Ectodermal cell (in vitro differentiated cells): ENCODE measurements at regions not wholly inside any gene's neighbourhood (a gene's known extent, or its start where the extent isn't known, plus 50 kb on each side); places are given as distances from the start of the nearest gene placed in this dataset.
"Not testable (repeated sequence)": the region's sequence is repeated elsewhere in the genome, so short reads cannot be mapped to it uniquely, and the experiment has no call there.

Experiments used
- H3K27ac ChIP-seq: 2 replicates; pipeline ENCODE4 v1.7.0; 2013; ENCODE audit warnings: mild to moderate bottlenecking, low read depth, low read length; ENCODE audit not compliant: insufficient read depth, poor library complexity, severe bottlenecking
- H3K27me3 ChIP-seq: 2 replicates; pipeline ENCODE4 v1.7.0; 2013; ENCODE audit warnings: mild to moderate bottlenecking, low read length; ENCODE audit not compliant: insufficient read depth, control insufficient read depth, poor library complexity, severe bottlenecking
- H3K36me3 ChIP-seq: one replicate; pipeline ENCODE4 v1.7.0; 2013; ENCODE audit warnings: low read length; ENCODE audit not compliant: control insufficient read depth, insufficient read depth
- H3K4me1 ChIP-seq: one replicate; pipeline ENCODE4 v1.7.0; 2013; ENCODE audit warnings: low read length; ENCODE audit not compliant: control insufficient read depth, insufficient read depth
- H3K4me3 ChIP-seq: 2 replicates; pipeline ENCODE4 v1.7.0; 2013; ENCODE audit warnings: low read depth, low read length, control low read depth; ENCODE audit not compliant: insufficient read depth
- H3K9me3 ChIP-seq: 2 replicates; pipeline ENCODE4 v1.7.0; 2013; ENCODE audit warnings: mild to moderate bottlenecking, low read length, moderate library complexity; ENCODE audit not compliant: control insufficient read depth
- WGBS, 2 experiments: methylation state at CpG; one replicate each; pipeline ENCODE4 v1.1.7; 2013; ENCODE audit warnings: missing lambda C conversion rate in 2 of 2; 5-methylcytosine and 5-hydroxymethylcytosine counted together

DNA sequence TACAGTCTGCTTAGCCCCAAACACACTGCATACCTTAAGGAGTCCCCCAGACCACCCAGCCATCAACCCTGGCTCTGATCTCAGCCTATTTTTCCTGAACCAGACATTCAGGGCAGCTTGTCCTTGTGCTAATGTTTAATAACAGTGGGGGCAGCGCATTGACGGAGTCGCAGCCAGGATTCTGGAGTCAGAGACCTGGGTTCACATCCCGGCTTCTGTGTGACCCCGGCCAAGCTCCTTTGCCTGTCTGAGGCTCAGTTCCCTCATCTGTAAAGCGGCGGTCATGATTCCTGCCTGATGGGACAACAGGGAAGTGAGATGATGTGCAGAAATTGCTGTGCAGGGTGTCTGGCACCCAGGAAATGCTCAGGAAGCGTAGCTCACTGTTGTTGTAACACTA lies 63.1 kb downstream of the MATN1 start:
- Histone ChIP-seq H3K36me3 (no peaks in the 10 kb centered on the region), H3K27ac (no peak overlapping the region), H3K4me3 (no peak overlapping the region), H3K9me3 (no peaks in the 10 kb centered on the region), H3K4me1 (peaks cover 15% of the 10 kb centered on the region), H3K27me3 (no peaks in the 10 kb centered on the region)
- 95% methylated on average over 8 of the region's 8 CpGs for WGBS, 2 experiments

DNA sequence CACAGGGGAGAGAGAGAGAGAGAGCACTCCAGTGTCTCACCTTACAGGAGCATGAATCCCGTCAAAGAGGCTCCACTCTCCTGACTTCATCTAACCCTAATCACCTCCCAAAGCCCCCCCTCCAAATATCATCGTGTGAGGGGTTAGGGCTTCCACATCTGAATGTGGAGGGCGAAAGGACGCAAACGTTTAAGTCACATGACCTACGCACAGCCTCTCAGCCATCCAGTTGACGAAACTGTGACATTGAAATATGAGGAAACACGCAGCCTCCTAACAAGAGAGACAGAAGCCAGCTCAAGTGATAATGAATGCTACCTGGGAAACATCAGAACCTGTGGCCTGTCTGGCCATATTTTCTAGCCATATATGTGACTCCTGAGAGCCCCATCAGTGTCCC lies 63.7 kb downstream of the MATN1 start:
- Histone ChIP-seq H3K36me3 (no peaks in the 10 kb centered on the region), H3K4me3 (no peak overlapping the region), H3K9me3 (no peaks in the 10 kb centered on the region), H3K4me1 (peaks cover 15% of the 10 kb centered on the region), H3K27ac (no peak overlapping the region), H3K27me3 (no peaks in the 10 kb centered on the region)
- WGBS, 2 experiments, result 85 to 89% methylated on average over 7 to 8 of the region's 8 CpGs

- H3K27ac ChIP-seq, H3K36me3 ChIP-seq, H3K4me3 ChIP-seq, H3K27me3 ChIP-seq, H3K9me3 ChIP-seq, H3K4me1 ChIP-seq: not testable (repeated sequence)
- 90 to 93% methylated on average over 4 of the region's 4 CpGs for WGBS, 2 experiments
Observed at GRCh38 chr1:30658375-30658774, 65.0 kb downstream of the MATN1 start.

- 90% methylated on average over 7 of the region's 8 CpGs for WGBS, 2 experiments
- Histone ChIP-seq H3K4me1 (peaks cover 6% of the 10 kb centered on the region), H3K9me3 (no peaks in the 10 kb centered on the region), H3K27me3 (no peaks in the 10 kb centered on the region), H3K27ac (no peak overlapping the region), H3K36me3 (no peaks in the 10 kb centered on the region), H3K4me3 (no peak overlapping the region)
Observed at GRCh38 chr1:30658014-30658336, 65.4 kb downstream of the MATN1 start.

DNA sequence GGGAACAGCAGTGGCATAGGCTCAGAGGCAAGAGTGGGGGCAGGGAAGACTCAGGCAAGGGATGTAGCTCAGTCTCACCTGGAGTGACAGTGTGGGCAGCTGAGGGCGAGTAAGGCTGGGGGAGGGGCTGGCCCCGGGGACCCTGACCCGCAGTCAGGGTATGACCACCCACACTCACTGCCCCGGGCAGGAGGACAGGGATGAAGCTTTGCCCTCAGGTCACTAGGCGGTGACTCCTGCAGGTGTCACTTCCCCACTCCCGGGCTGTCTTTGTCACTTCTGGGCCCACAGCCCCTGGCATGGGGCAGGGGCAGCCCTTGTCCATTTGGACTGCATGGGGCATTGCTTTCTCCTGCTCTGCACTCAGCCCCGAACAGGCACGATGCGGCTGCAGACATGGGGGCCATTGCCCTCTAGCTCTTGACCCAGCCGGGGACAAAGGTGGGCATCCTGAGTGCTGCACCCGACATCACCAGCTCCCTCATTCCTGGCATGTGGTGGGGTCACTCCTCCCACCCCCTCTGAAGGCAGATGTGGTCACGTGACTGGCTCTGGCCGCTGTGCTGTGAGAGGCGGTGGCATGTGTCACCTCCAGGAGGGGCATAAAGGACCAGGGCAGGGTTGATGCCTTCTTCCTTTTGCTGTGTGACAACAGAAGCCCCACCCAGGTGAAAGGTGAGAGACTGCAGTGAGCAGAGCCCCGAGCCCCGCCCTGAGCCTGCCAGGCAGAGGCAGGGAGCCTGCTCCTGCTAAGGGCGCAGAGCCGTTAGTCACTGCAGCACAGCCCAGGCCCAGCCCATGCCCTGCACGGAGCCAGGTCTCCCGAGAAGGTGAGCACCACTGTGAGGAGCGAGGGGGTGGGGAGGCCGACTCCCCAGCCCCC lies 66.0 kb downstream of the MATN1 start:
- 86 to 87% methylated on average over 22 of the region's 22 CpGs for WGBS, 2 experiments
- Histone ChIP-seq H3K27me3 (no peaks in the 10 kb centered on the region), H3K27ac (no peak overlapping the region), H3K36me3 (no peaks in the 10 kb centered on the region), H3K4me1 (peaks cover 6% of the 10 kb centered on the region), H3K9me3 (no peaks in the 10 kb centered on the region), H3K4me3 (no peak overlapping the region)

GRCh38 chr1:30656171-30656940 lies 67.0 kb downstream of the MATN1 start:
- H3K27me3 ChIP-seq, result no peaks in the 10 kb centered on the region
- peaks cover 10% of the 10 kb centered on the region for H3K4me1 ChIP-seq
- H3K9me3 ChIP-seq, result no peaks in the 10 kb centered on the region
- H3K36me3 ChIP-seq, result no peaks in the 10 kb centered on the region
- H3K27ac ChIP-seq, result no peak overlapping the region
- 90% methylated on average over 27 of the region's 27 CpGs for WGBS, 2 experiments
- H3K4me3 ChIP-seq, result no peak overlapping the region

DNA sequence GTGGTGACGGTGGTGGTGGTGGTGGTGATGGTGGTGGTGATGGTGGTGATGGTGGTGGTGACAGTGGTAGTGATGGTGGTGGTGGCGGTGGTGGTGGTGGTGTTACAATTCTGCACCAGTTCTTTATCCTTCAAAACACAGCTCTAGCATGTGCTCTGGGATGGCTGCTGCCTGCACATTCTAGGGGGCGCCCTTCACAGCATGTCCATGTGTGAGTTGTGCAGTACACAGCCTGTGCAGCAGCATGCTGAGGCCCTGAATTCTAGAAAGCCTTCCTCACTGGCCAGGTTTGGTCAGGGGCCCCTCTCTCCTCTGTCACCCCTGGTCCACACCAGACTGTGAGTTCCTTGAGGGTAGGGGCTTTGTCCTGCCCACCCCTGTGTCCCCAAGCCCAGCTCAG lies 67.7 kb downstream of the MATN1 start:
- Histone ChIP-seq H3K9me3 (no peaks in the 10 kb centered on the region), H3K4me3 (no peak overlapping the region), H3K4me1 (peaks cover 10% of the 10 kb centered on the region), H3K27ac (no peak overlapping the region), H3K36me3 (no peaks in the 10 kb centered on the region), H3K27me3 (no peaks in the 10 kb centered on the region)
- WGBS, 2 experiments, result 93 to 97% methylated on average over 2 of the region's 3 CpGs

DNA sequence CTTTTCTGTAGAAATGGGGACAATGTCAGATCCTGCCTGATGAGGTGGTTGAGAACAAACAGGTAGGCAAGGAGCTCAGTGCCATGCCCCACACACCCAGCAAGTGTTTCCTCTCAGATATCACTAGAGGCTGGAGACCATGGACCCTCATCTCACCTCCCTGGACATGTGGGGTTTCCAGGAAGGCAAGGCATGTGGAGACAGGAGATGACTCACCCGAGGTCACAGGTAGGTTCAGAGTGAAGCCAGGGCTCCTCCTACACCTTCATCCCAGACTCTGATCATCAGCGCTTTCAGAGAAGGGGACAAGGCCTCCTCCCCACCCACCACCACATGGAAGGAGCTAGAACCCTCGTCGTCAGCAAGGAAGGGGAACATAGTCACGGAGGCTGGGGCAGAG lies 69.2 kb downstream of the MATN1 start:
- Histone ChIP-seq H3K27ac (no peak overlapping the region), H3K4me3 (no peak overlapping the region), H3K9me3 (no peaks in the 10 kb centered on the region), H3K27me3 (no peaks in the 10 kb centered on the region), H3K36me3 (no peaks in the 10 kb centered on the region), H3K4me1 (peaks cover 10% of the 10 kb centered on the region)
- WGBS, 2 experiments, result 88 to 90% methylated on average over 5 of the region's 5 CpGs

GRCh38 chr1:30652152-30652841 lies 71.1 kb downstream of the MATN1 start:
- 58 to 60% methylated on average over 4 of the region's 4 CpGs for WGBS, 2 experiments
- peaks cover 10% of the 10 kb centered on the region for H3K4me1 ChIP-seq
- no peak overlapping the region for H3K4me3 ChIP-seq
- no peak overlapping the region for H3K27ac ChIP-seq
- H3K36me3 ChIP-seq, result no peaks in the 10 kb centered on the region
- no peaks in the 10 kb centered on the region for H3K9me3 ChIP-seq
- no peaks in the 10 kb centered on the region for H3K27me3 ChIP-seq

DNA sequence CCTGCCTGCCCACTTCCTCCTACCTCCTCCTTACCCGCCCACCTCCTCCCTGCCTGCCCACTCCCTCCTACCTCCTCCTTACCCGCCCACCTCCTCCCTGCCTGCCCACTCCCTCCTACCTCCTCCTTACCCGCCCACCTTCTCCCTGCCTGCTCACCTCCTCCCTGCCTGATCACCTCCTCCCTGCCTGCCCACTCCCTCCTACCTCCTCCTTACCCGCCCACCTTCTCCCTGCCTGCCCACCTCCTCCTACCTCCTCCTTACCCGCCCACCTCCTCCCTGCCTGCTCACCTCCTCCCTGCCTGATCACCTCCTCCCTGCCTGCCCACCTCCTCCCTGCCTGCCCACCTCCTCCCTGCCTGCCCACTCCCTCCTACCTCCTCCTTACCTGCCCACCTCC lies 72.0 kb downstream of the MATN1 start:
- H3K27me3 ChIP-seq, H3K4me1 ChIP-seq, H3K36me3 ChIP-seq, H3K4me3 ChIP-seq, H3K9me3 ChIP-seq, H3K27ac ChIP-seq: not testable (repeated sequence)
- WGBS, 2 experiments, result 73% methylated on average over 5 of the region's 5 CpGs
